Heart left ventricle (tissue), 13 donors: ENCODE measurements at regions not wholly inside any gene's neighbourhood (a gene's known extent, or its start where the extent isn't known, plus 50 kb on each side); places are given as distances from the start of the nearest gene placed in this dataset.

ENCODE experiments used
- CTCF ChIP-seq, 12 donors: fragments of 200-600 bp; sonication (generic) in 4 of 12; IDR thresholded peaks; one replicate each; pipeline versions ENCODE4 v1.5.0 to v1.8.0; 2018 to 2022; ENCODE audit warnings: antibody characterized with exemption in 12 of 12, mild to moderate bottlenecking in 5 of 12
- POLR2A ChIP-seq, 2 donors: fragments of 450-650 bp; IDR thresholded peaks; one replicate each; pipeline ENCODE4 v1.6.1; 2017; ENCODE audit warnings: antibody characterized with exemption in 2 of 2, mild to moderate bottlenecking in 2 of 2, moderate library complexity in 2 of 2
- donor health status: ischemic (EF 13 %, LVEDD 7.1; RV severe dilation, severe dysfunction).
- donor health status: DM: no; HTN: yes; CAD: no.
- donor health status: DM: no; HTN: no; CAD: no.
- donor health status: ischemic (EF 25% LVEDD 6.9; RV normal size, moderate dysfunction).
- donor health status: ischemic (EF 25% LVEDD 5.7; RV mildly dilated, moderate dysfunction).
- donor health status: ischemic (EF 35%, LVEDD 5.7; RV mildly dilated, moderate dysfunction).
- donor health status: nonischemic (EF 11% LVEDD 7.7; RV severe dilation, severe dysfunction).
- donor health status: DM: yes; HTN: yes; CAD: no.
- donor health status: PGD.
- donor health status: ischemic (EF 29% LVEDD 5.4; RV normal size, mild dysfunction).
- donor health status: nonischemic (EF 23%, LVEDD 6.1; RV moderate dilation, normal function).

GRCh38 chr3:87072446-87072845, 81.5 kb upstream of the VGLL3 start:
- TF ChIP-seq CTCF (IDR thresholded peaks at IDR 0.05) (no peak), POLR2A (IDR thresholded peaks at IDR 0.05) (no peak)
